Endothelial cell of umbilical vein (primary cell): ENCODE measurements at regions not wholly inside any gene's neighbourhood (a gene's known extent, or its start where the extent isn't known, plus 50 kb on each side); places are given as distances from the start of the nearest gene placed in this dataset.

ENCODE experiments used
- BruUV-seq: library from RNA; stranded (reverse); fragments of 400-500 nt; replicated peaks from 2 replicates; lab custom pipeline; 2021; lab: Mats Ljungman, UMichigan
- CTCF ChIA-PET: fragments of 300-600, 350-600 bp; sonication (Branson Sonifier 250); formaldehyde crosslinking; loops from one replicate; lab custom pipeline; 2021; ENCODE audit warnings: antibody characterized with exemption, inconsistent platforms; lab: Charles Lee
- POLR2A ChIA-PET: fragments of 300-600, 350-600 bp; sonication (Branson Sonifier 250); formaldehyde crosslinking; loops from one replicate; lab custom pipeline; 2021; ENCODE audit warnings: antibody characterized with exemption, inconsistent platforms; lab: Charles Lee
- DNase-seq: peaks from one replicate; pipeline ENCODE4 v3.0.0-alpha.2; 2011; ENCODE audit warnings: low read depth, low spot score
- FAIRE-seq: peaks from 2 replicates; lab custom pipeline; 2011; peaks lifted over from hg19 to GRCh38; lab: Jason Lieb, UNC
- H2AFZ ChIP-seq: 2 replicates; pipeline ENCODE4 v1.6.0; 2012; ENCODE audit warnings: low read depth, low read length, control low read depth, inconsistent platforms
- H3K27ac ChIP-seq: 2 replicates; pipeline ENCODE4 v1.5.1; 2011; ENCODE audit warnings: low read depth, mild to moderate bottlenecking, control low read depth, low read length, moderate library complexity; ENCODE audit not compliant: insufficient read depth
- H3K27me3 ChIP-seq, 2 experiments: 2 replicates each; pipeline versions ENCODE4 v1.6.0 to v1.6.1; 2011; ENCODE audit warnings: low read length in 2 of 2, mixed read lengths in 1 of 2; ENCODE audit not compliant: control insufficient read depth in 2 of 2, insufficient read depth in 2 of 2
- H3K36me3 ChIP-seq, 2 experiments: 2 replicates in 1 of 2; 3 replicates in 1 of 2; pipeline ENCODE4 v1.5.1; 2011; ENCODE audit warnings: low read length in 2 of 2, mild to moderate bottlenecking in 1 of 2, moderate library complexity in 1 of 2; ENCODE audit not compliant: control insufficient read depth in 2 of 2, insufficient read depth in 2 of 2; ENCODE audit errors: extremely low read depth in 1 of 2
- H3K4me1 ChIP-seq: 3 replicates; pipeline ENCODE4 v1.5.1; 2011; ENCODE audit warnings: mild to moderate bottlenecking, low read length; ENCODE audit not compliant: control insufficient read depth, insufficient read depth; ENCODE audit errors: extremely low read depth
- H3K4me2 ChIP-seq: 2 replicates; pipeline ENCODE4 v1.6.1; 2011; ENCODE audit warnings: low read length, control low read depth, mixed read lengths; ENCODE audit not compliant: insufficient read depth
- H3K4me3 ChIP-seq, 3 experiments: fragments of 200-600 bp in 1 of 3; sonication (generic), shearing (Covaris generic) in 1 of 3; replicated peaks in 1 of 3; 2 replicates each; pipeline ENCODE4 v1.5.1; 2011 to 2016; ENCODE audit warnings: control low read depth in 3 of 3, low read length in 3 of 3, mild to moderate bottlenecking in 2 of 3, inconsistent platforms in 1 of 3, low read depth in 1 of 3, moderate library complexity in 1 of 3; ENCODE audit not compliant: insufficient read depth in 1 of 3
- H3K79me2 ChIP-seq: 2 replicates; pipeline ENCODE4 v1.6.0; 2012; ENCODE audit warnings: low read length, inconsistent platforms; ENCODE audit not compliant: control insufficient read depth, insufficient read depth
- H3K9ac ChIP-seq: replicated peaks from 2 replicates; pipeline ENCODE3; 2011; ENCODE audit warnings: low read length, control low read depth; ENCODE audit not compliant: insufficient read depth; ENCODE audit errors: extremely low read depth
- H3K9me1 ChIP-seq: replicated peaks from 3 replicates; pipeline ENCODE4 v1.6.0; 2011; ENCODE audit warnings: mild to moderate bottlenecking, low read length; ENCODE audit not compliant: control insufficient read depth, insufficient read depth; ENCODE audit errors: extremely low read depth
- H3K9me3 ChIP-seq: replicated peaks from 2 replicates; pipeline ENCODE4 v1.5.1; 2012; ENCODE audit warnings: low read length, inconsistent platforms; ENCODE audit not compliant: control insufficient read depth, insufficient read depth
- H4K20me1 ChIP-seq: replicated peaks from 2 replicates; pipeline ENCODE3; 2011; ENCODE audit warnings: mild to moderate bottlenecking, low read length; ENCODE audit not compliant: control insufficient read depth, insufficient read depth; ENCODE audit errors: extremely low read depth
- EZH2 ChIP-seq: IDR thresholded peaks from 2 replicates; pipeline ENCODE4 v1.6.1; 2012; ENCODE audit warnings: borderline replicate concordance, low read depth, mild to moderate bottlenecking, moderate library complexity, low read length, inconsistent platforms; ENCODE audit not compliant: severe bottlenecking
- FOS ChIP-seq: IDR thresholded peaks from 2 replicates; pipeline ENCODE4 v1.6.1; 2011; ENCODE audit warnings: mild to moderate bottlenecking, low read length, moderate library complexity, borderline replicate concordance; ENCODE audit not compliant: insufficient read depth
- GATA2 ChIP-seq: IDR thresholded peaks from 2 replicates; pipeline ENCODE4 v1.7.0; 2011; ENCODE audit warnings: low read depth, mild to moderate bottlenecking, moderate library complexity, mixed read lengths, low read length; ENCODE audit not compliant: insufficient read length, insufficient read depth
- JUN ChIP-seq: IDR thresholded peaks from 2 replicates; pipeline ENCODE4 v1.6.1; 2011; ENCODE audit warnings: borderline replicate concordance, low read depth; ENCODE audit not compliant: insufficient read length, insufficient read depth
- MYC ChIP-seq: IDR thresholded peaks from one replicate; pipeline ENCODE4 v1.6.1; 2011; ENCODE audit warnings: mild to moderate bottlenecking, low read depth, low read length
- POLR2A ChIP-seq: IDR thresholded peaks from 2 replicates; pipeline ENCODE4 v1.6.1; 2012; ENCODE audit warnings: low read depth, mild to moderate bottlenecking, control low read depth, low read length
- POLR2AphosphoS5 ChIP-seq: IDR thresholded peaks from 2 replicates; pipeline ENCODE4 v1.6.1; 2012; ENCODE audit warnings: low read depth, mild to moderate bottlenecking, control low read depth, low read length, moderate library complexity; ENCODE audit not compliant: insufficient read depth
- dilution Hi-C: fragments of 300-500 bp; cut with MboI; formaldehyde crosslinking; loops from one replicate; pipeline ENCODE4 v1.15.0; 2019; ENCODE audit warnings: low sequenced_read_pairs; ENCODE audit not compliant: extremely low pct_ligation_motif_present
- intact Hi-C: fragments of 100-400 bp; cut with micrococcal nuclease; formaldehyde crosslinking; loops from one replicate; pipeline ENCODE4 v1.10.0; 2022
- TF ChIP-seq, protein P1 (sequence below): IDR thresholded peaks from 2 replicates; pipeline ENCODE4 v1.6.1; 2011; ENCODE audit not compliant: insufficient read depth, insufficient read length
- TF ChIP-seq, protein P2 (sequence below), 2 donors: IDR thresholded peaks; 1 replicate in 1 of 2; 2 replicates in 1 of 2; pipeline ENCODE4 v1.5.1; 2011; ENCODE audit warnings: low read length in 2 of 2, mild to moderate bottlenecking in 2 of 2, moderate library complexity in 2 of 2, control low read depth in 1 of 2, inconsistent platforms in 1 of 2, low read depth in 1 of 2; ENCODE audit not compliant: insufficient read depth in 1 of 2; ENCODE audit errors: extremely low read depth in 1 of 2

DNA sequence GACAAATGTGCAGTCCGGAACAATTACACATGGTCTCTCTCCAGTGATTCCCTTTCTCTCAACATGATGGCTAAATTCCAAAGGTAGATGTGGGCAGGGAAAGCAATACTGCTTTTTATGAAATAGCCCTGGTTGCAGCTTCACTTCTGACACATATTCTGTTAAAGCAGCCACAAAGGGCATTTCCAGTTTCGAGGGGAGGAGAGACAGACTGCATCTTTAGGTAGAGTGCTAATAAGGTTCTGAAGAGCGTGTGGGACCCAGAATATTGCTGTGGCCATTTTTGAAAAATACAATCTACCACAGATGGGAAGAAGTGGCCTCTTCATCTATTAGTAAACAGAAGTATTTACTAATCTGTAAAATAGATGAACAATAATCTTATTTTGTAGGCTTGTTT, 139.3 kb upstream of the PEX5L start:
- intact Hi-C loops (no loop called here), dilution Hi-C loops (no loop called here)
- Histone ChIP-seq H2AFZ (no peak overlapping the region), H3K4me2 (no peak overlapping the region), H4K20me1 (no peaks in the 10 kb centered on the region), H3K79me2 (no peaks in the 10 kb centered on the region), H3K9me1 (no peaks in the 10 kb centered on the region), H3K27me3 (no peaks in the 10 kb centered on the region), H3K36me3 (no peaks in the 10 kb centered on the region), H3K4me3 (no peak overlapping the region), H3K4me1 (no peaks in the 10 kb centered on the region), H3K9ac (no peak overlapping the region), H3K9me3 (peaks cover 3% of the 10 kb centered on the region), H3K27ac (no peak overlapping the region)
- DNase-seq (no peak), FAIRE-seq (no peak)
- CTCF ChIA-PET: no interaction called here
- no TSS peak for BruUV-seq
- POLR2A ChIA-PET: no interaction called here
- TF ChIP-seq GATA2 (no peak), POLR2A (no peak), POLR2AphosphoS5 (no peak), MYC (no peak), EZH2 (no peak), JUN (no peak), FOS (no peak)
- TF ChIP-seq, protein P1, sequence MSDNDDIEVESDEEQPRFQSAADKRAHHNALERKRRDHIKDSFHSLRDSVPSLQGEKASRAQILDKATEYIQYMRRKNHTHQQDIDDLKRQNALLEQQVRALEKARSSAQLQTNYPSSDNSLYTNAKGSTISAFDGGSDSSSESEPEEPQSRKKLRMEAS: no peak
- TF ChIP-seq, protein P2, sequence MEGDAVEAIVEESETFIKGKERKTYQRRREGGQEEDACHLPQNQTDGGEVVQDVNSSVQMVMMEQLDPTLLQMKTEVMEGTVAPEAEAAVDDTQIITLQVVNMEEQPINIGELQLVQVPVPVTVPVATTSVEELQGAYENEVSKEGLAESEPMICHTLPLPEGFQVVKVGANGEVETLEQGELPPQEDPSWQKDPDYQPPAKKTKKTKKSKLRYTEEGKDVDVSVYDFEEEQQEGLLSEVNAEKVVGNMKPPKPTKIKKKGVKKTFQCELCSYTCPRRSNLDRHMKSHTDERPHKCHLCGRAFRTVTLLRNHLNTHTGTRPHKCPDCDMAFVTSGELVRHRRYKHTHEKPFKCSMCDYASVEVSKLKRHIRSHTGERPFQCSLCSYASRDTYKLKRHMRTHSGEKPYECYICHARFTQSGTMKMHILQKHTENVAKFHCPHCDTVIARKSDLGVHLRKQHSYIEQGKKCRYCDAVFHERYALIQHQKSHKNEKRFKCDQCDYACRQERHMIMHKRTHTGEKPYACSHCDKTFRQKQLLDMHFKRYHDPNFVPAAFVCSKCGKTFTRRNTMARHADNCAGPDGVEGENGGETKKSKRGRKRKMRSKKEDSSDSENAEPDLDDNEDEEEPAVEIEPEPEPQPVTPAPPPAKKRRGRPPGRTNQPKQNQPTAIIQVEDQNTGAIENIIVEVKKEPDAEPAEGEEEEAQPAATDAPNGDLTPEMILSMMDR (IDR thresholded peaks at IDR 0.05; ENCODE audit: extremely low read depth in 1 of 2, insufficient read depth in 1 of 2, low read depth in 1 of 2, low read length in 2 of 2): no peak
